Tibial artery (tissue), 4 donors: ENCODE measurements at regions not wholly inside any gene's neighbourhood (a gene's known extent, or its start where the extent isn't known, plus 50 kb on each side); places are given as distances from the start of the nearest gene placed in this dataset.

Source experiments
- DNase-seq, 2 donors: peaks; one replicate each; pipeline ENCODE4 v3.0.0-alpha.2; 2019
- H3K27ac ChIP-seq, 2 donors: fragments of 200-600 bp; sonication (generic) in 1 of 2; 1 replicate in 1 of 2; 2 replicates in 1 of 2; pipeline ENCODE4 v1.5.1; 2018 to 2019; ENCODE audit warnings: mild to moderate bottlenecking in 1 of 2
- H3K27me3 ChIP-seq, 2 donors: fragments of 200-600 bp; sonication (generic) in 1 of 2; one replicate each; pipeline versions ENCODE4 v1.5.1 to v1.6.0; 2016 to 2019
- H3K36me3 ChIP-seq, 3 donors: fragments of 200-600 bp; sonication (generic) in 2 of 3; one replicate each; pipeline ENCODE4 v1.5.1; 2016 to 2019; ENCODE audit warnings: mild to moderate bottlenecking in 2 of 3
- H3K4me1 ChIP-seq, 4 donors: fragments of 200-600 bp; sonication (generic) in 2 of 4; 1 replicate in 3 of 4; 2 replicates in 1 of 4; pipeline ENCODE4 v1.5.1; 2016 to 2019
- H3K4me3 ChIP-seq, 2 donors: fragments of 200-600 bp; sonication (generic) in 1 of 2; 1 replicate in 1 of 2; 2 replicates in 1 of 2; pipeline ENCODE4 v1.5.1; 2018 to 2019; ENCODE audit warnings: mild to moderate bottlenecking in 2 of 2
- H3K9me3 ChIP-seq, 3 donors: fragments of 200-600 bp; sonication (generic) in 1 of 3; one replicate each; pipeline ENCODE4 v1.5.1; 2016 to 2019
- CTCF ChIP-seq, 2 experiments: fragments of 200-600 bp in 1 of 2; fragments of 450-650 bp in 1 of 2; IDR thresholded peaks; one replicate each; pipeline ENCODE4 v1.5.1; 2017 to 2019; ENCODE audit warnings: antibody characterized with exemption in 2 of 2, mild to moderate bottlenecking in 1 of 2, moderate library complexity in 1 of 2
- intact Hi-C: fragments of 100-400 bp; cut with DNase I; formaldehyde crosslinking; loops from one replicate; pipeline ENCODE4 v1.15.0; 2023; ENCODE audit warnings: low total_unique reads

DNA sequence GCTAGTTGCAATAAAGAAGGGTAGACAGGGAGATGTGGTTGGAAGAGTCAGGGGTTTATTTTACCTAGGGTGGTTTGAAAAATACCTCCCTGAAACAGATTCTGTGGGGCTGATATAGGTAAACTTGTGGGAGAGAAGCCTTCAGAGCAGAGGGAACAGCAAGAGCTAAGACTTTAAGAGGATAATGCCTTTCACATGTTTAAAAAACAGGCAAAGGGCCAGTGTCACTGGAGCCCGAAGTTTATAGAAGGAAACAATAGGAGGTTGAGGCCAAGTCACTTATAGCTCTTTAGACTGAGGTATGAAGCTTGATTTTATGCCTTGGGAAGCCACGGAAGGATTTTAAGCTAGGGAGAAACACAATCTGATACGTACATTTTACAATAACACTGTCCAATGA is 448.7 kb downstream of the TAFA4 start:
- no peak for DNase-seq
- no peaks in the 10 kb centered on the region for H3K9me3 ChIP-seq
- no peak overlapping the region for H3K4me3 ChIP-seq
- peaks cover 0 to 9% (median 0%) of the 10 kb centered on the region in 4 donors for H3K4me1 ChIP-seq
- H3K27ac ChIP-seq, result no peak overlapping the region
- intact Hi-C loops, result no loop called here
- H3K27me3 ChIP-seq, result no peaks in the 10 kb centered on the region
- TF ChIP-seq CTCF (IDR thresholded peaks at IDR 0.05), result no peak
- no peaks in the 10 kb centered on the region for H3K36me3 ChIP-seq

DNA sequence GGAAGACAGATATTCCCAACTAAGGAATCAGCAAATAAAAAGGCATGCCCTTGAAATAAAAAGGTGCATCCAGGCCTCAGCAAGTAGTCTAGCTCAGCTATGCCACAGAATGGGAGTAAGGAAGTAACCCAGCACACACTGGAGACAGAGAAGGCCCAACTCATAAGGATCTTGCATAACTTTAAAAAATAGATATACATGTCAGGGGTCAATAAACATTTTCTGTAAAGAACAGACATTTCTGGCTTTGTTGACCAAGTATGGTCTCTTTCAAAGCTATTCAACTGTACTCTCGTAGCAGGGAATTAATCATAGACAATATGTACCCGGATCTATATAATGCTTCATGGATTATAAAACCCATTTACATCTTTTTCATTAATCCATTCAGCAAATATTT is 449.3 kb downstream of the TAFA4 start:
- intact Hi-C loops, result no loop called here
- Histone ChIP-seq H3K27ac (no peak overlapping the region), H3K4me3 (no peak overlapping the region), H3K9me3 (no peaks in the 10 kb centered on the region), H3K27me3 (no peaks in the 10 kb centered on the region), H3K4me1 (peaks cover 0 to 9% (median 0%) of the 10 kb centered on the region in 4 donors), H3K36me3 (no peaks in the 10 kb centered on the region)
- no peak for DNase-seq
- TF ChIP-seq CTCF (IDR thresholded peaks at IDR 0.05), result no peak

DNA sequence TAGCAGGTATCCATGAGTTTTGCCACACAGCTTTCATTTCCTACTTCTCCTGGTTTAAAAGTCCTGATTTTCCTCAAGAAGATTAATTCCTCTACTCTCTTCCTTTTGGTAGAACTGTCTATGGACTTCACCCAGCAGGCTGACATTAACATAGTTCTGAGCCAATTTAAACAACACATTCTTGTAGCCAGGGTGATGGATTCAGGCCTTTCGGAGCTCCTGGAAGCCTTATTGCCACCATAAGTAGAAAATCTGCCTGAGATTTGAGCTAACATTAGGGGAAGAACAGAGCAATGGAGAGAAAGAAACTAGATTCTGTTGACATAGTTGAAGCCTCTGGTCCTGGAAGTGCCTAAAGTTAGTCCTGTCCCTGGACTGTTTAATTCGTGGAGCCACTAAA is 449.8 kb downstream of the TAFA4 start:
- intact Hi-C loops, result no loop called here
- no peak for TF ChIP-seq CTCF (IDR thresholded peaks at IDR 0.05)
- Histone ChIP-seq H3K27me3 (no peaks in the 10 kb centered on the region), H3K9me3 (no peaks in the 10 kb centered on the region), H3K4me3 (no peak overlapping the region), H3K4me1 (peaks cover 0 to 9% (median 0%) of the 10 kb centered on the region in 4 donors), H3K27ac (no peak overlapping the region), H3K36me3 (no peaks in the 10 kb centered on the region)
- DNase-seq, result no peak

- H3K27ac ChIP-seq, result no peak overlapping the region
- no peak for DNase-seq
- no peak for TF ChIP-seq CTCF (IDR thresholded peaks at IDR 0.05)
- no peak overlapping the region for H3K4me3 ChIP-seq
- H3K9me3 ChIP-seq, result no peaks in the 10 kb centered on the region
- intact Hi-C loops, result no loop called here
- peaks cover 0 to 9% (median 0%) of the 10 kb centered on the region in 4 donors for H3K4me1 ChIP-seq
- H3K27me3 ChIP-seq, result no peaks in the 10 kb centered on the region
- H3K36me3 ChIP-seq, result no peaks in the 10 kb centered on the region
Measured at GRCh38 chr3:68479779-68480178, 452.6 kb downstream of the TAFA4 start.

DNA sequence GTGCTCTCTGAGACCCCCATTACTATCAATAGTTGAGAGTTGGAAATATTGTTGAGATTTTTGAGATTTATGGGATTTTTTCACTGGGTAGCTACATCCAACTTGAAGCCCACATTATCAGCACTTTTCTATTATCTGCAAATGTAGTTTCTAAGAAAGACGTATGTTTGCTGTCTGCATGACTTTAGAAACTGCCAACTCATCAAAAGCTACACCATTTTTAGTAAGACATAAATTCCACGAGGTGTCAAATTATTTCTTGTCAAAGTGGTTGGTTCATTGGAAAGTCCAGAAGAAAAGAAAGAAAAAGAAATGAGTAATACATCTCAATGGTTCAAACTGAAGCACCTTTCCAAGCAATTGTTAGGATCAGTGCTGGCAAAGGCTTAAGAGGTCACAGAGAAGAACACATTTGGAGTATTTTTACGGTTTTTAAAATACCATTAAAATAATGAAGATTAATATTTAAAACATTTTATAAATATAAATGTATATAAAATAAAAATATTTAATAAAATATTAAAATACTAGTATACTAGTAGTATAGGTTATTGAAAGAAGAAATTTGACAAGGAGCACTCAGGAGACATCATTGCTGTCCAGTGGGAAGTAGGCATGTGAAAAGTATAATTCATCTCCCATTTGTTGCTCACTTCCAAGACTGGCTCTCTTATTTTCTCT is 463.5 kb downstream of the TAFA4 start:
- TF ChIP-seq CTCF (IDR thresholded peaks at IDR 0.05), result no peak
- Histone ChIP-seq H3K36me3 (no peaks in the 10 kb centered on the region), H3K27ac (no peak overlapping the region), H3K27me3 (no peaks in the 10 kb centered on the region), H3K4me1 (no peaks in the 10 kb centered on the region), H3K9me3 (no peaks in the 10 kb centered on the region), H3K4me3 (no peak overlapping the region)
- DNase-seq, result no peak
- intact Hi-C loops, result no loop called here

GRCh38 chr3:68467465-68467864 is 464.9 kb downstream of the TAFA4 start:
- TF ChIP-seq CTCF (IDR thresholded peaks at IDR 0.05), result no peak
- H3K27ac ChIP-seq, result no peak overlapping the region
- no peaks in the 10 kb centered on the region for H3K27me3 ChIP-seq
- no peak overlapping the region for H3K4me3 ChIP-seq
- DNase-seq, result no peak
- no peaks in the 10 kb centered on the region for H3K4me1 ChIP-seq
- no peaks in the 10 kb centered on the region for H3K36me3 ChIP-seq
- intact Hi-C loops, result no loop called here
- H3K9me3 ChIP-seq, result no peaks in the 10 kb centered on the region
